ENCODE measurements at regions not wholly inside any gene's neighbourhood (a gene's known extent, or its start where the extent isn't known, plus 50 kb on each side); places are given as distances from the start of the nearest gene placed in this dataset.
"Not testable (repeated sequence)": the region's sequence is repeated elsewhere in the genome, so short reads cannot be mapped to it uniquely, and the experiment has no call there.

GRCh38 chr3:75896265-75896664 is 110.9 kb upstream of the ZNF717 start:
- H3K4me1 ChIP-seq: no peaks in the 10 kb centered on the region
- DNase-seq: no peak
- no peak for TF ChIP-seq CTCF (IDR thresholded peaks at IDR 0.05)
- H3K27ac ChIP-seq: no peak overlapping the region
- H3K36me3 ChIP-seq: no peaks in the 10 kb centered on the region
- H3K9me3 ChIP-seq: no peaks in the 10 kb centered on the region
- H3K27me3 ChIP-seq: no peaks in the 10 kb centered on the region
- intact Hi-C loops (cut with DNase I): no loop called here
- no peak overlapping the region for H3K4me3 ChIP-seq
- ATAC-seq: no peak

GRCh38 chr3:75901446-75901845 is 116.1 kb upstream of the ZNF717 start:
- H3K4me1 ChIP-seq; H3K27me3 ChIP-seq; H3K4me3 ChIP-seq; DNase-seq; H3K27ac ChIP-seq; intact Hi-C loops (cut with DNase I); ATAC-seq; H3K9me3 ChIP-seq; H3K36me3 ChIP-seq: not testable (repeated sequence)

GRCh38 chr3:75906555-75907112 is 121.3 kb upstream of the ZNF717 start:
- ATAC-seq (peak; percentile 77), DNase-seq (peak; percentile 70)
- Histone ChIP-seq H3K4me1 (no peaks in the 10 kb centered on the region), H3K4me3 (peak overlapping the region; percentile 19), H3K27me3 (no peaks in the 10 kb centered on the region), H3K9me3 (no peaks in the 10 kb centered on the region), H3K36me3 (no peaks in the 10 kb centered on the region), H3K27ac (no peak overlapping the region)
- no peak for TF ChIP-seq CTCF (IDR thresholded peaks at IDR 0.05)
- intact Hi-C loops (cut with DNase I): no loop called here

- no peak for TF ChIP-seq CTCF (IDR thresholded peaks at IDR 0.05)
- DNase-seq (no peak), ATAC-seq (no peak)
- H3K4me1 ChIP-seq: no peaks in the 10 kb centered on the region
- intact Hi-C loops (cut with DNase I): no loop called here
- H3K27me3 ChIP-seq: no peaks in the 10 kb centered on the region
- H3K27ac ChIP-seq: no peak overlapping the region
- H3K9me3 ChIP-seq: no peaks in the 10 kb centered on the region
- no peak overlapping the region for H3K4me3 ChIP-seq
- H3K36me3 ChIP-seq: no peaks in the 10 kb centered on the region
These were observed 128.5 kb upstream of the ZNF717 start for GRCh38 chr3:75913800-75914350.

GRCh38 chr3:75914741-75915140 is 129.4 kb upstream of the ZNF717 start:
- not testable (repeated sequence) for H3K4me1 ChIP-seq

GRCh38 chr3:75938921-75939320 is 153.6 kb upstream of the ZNF717 start:
- Histone ChIP-seq H3K4me3 (no peak overlapping the region), H3K9me3 (no peaks in the 10 kb centered on the region), H3K27me3 (no peaks in the 10 kb centered on the region), H3K4me1 (no peaks in the 10 kb centered on the region), H3K36me3 (no peaks in the 10 kb centered on the region), H3K27ac (no peak overlapping the region)
- TF ChIP-seq CTCF (IDR thresholded peaks at IDR 0.05): no peak
- no peak for DNase-seq
- intact Hi-C loops (cut with DNase I): no loop called here
- ATAC-seq: no peak

More at GRCh38 chr3:75914741-75915140, 129.4 kb upstream of the ZNF717 start:
- H3K4me3 ChIP-seq; H3K27ac ChIP-seq; H3K36me3 ChIP-seq; ATAC-seq; DNase-seq; H3K9me3 ChIP-seq; H3K27me3 ChIP-seq; intact Hi-C loops (cut with DNase I): not testable (repeated sequence)

GRCh38 chr3:75951941-75952340 is 166.6 kb upstream of the ZNF717 start:
- intact Hi-C loops (cut with DNase I): no loop called here
- TF ChIP-seq CTCF (IDR thresholded peaks at IDR 0.05): no peak
- ATAC-seq: no peak

GRCh38 chr3:75960031-75960430 is 174.7 kb upstream of the ZNF717 start:
- H3K27ac ChIP-seq; H3K27me3 ChIP-seq; H3K36me3 ChIP-seq; intact Hi-C loops (cut with DNase I); H3K4me1 ChIP-seq; ATAC-seq; DNase-seq; H3K4me3 ChIP-seq; H3K9me3 ChIP-seq: not testable (repeated sequence)

More at GRCh38 chr3:75951941-75952340, 166.6 kb upstream of the ZNF717 start:
- Histone ChIP-seq H3K9me3 (no peaks in the 10 kb centered on the region), H3K4me3 (no peak overlapping the region), H3K36me3 (no peaks in the 10 kb centered on the region), H3K4me1 (no peaks in the 10 kb centered on the region), H3K27ac (no peak overlapping the region), H3K27me3 (no peaks in the 10 kb centered on the region)
- no peak for DNase-seq

GRCh38 chr3:75962054-75962453 is 176.7 kb upstream of the ZNF717 start:
- H3K27me3 ChIP-seq; H3K9me3 ChIP-seq; H3K36me3 ChIP-seq; H3K4me1 ChIP-seq; ATAC-seq; H3K4me3 ChIP-seq; DNase-seq; intact Hi-C loops (cut with DNase I); H3K27ac ChIP-seq: not testable (repeated sequence)
